MV-4-11 (cell line): ENCODE measurements at regions not wholly inside any gene's neighbourhood (a gene's known extent, or its start where the extent isn't known, plus 50 kb on each side); places are given as distances from the start of the nearest gene placed in this dataset.

Experiments
- DNase-seq: peaks from one replicate; lab custom pipeline; 2025; lab: John Stamatoyannopoulos, UW

GRCh38 chr16:85541980-85542900 is 70.9 kb upstream of the GSE1 start:
- DNase-seq, result no peak

DNA sequence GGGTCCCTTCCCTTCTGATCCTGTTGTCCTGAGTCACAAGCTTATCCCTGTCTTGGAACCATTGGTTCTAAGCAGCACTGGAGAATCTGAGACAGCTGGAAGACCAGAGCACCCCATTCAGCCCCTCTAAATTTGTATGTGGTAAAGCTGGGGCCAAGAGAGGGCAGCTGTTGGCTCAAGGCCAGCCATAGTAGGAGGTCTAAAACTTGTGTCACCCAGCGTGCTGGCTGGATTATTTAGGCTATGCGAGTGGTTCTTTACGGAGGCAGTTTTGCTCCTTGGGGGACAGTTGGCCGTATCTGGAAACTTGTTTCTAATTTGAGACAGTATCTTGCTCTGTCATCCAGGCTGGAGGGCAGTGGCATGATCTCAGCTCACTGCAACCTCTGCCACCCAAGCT is 69.6 kb upstream of the GSE1 start:
- DNase-seq, result peak; percentile 18

DNA sequence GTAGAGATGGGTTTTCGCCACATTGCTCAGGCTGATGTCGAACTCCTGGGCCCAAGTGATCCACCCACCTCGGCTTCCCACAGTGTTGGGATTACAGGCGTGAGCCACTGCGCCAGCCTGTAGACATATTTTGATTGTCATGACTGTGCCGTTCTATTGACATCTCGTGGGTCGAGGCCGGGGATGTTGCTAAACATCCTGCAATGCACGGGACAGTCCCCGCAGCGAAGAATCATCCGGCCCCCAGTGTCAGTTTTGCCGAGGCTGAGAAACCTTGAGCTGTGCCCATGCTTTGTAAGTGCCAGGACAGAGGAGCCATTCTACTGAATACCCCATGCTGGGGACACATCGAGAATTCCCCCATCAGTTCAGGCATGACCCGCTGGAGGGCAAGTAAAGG is 69.1 kb upstream of the GSE1 start:
- no peak for DNase-seq

- DNase-seq, result no peak
These were observed 68.5 kb upstream of the GSE1 start for GRCh38 chr16:85544668-85545067.

GRCh38 chr16:85545227-85545818 is 67.8 kb upstream of the GSE1 start:
- no peak for DNase-seq

DNA sequence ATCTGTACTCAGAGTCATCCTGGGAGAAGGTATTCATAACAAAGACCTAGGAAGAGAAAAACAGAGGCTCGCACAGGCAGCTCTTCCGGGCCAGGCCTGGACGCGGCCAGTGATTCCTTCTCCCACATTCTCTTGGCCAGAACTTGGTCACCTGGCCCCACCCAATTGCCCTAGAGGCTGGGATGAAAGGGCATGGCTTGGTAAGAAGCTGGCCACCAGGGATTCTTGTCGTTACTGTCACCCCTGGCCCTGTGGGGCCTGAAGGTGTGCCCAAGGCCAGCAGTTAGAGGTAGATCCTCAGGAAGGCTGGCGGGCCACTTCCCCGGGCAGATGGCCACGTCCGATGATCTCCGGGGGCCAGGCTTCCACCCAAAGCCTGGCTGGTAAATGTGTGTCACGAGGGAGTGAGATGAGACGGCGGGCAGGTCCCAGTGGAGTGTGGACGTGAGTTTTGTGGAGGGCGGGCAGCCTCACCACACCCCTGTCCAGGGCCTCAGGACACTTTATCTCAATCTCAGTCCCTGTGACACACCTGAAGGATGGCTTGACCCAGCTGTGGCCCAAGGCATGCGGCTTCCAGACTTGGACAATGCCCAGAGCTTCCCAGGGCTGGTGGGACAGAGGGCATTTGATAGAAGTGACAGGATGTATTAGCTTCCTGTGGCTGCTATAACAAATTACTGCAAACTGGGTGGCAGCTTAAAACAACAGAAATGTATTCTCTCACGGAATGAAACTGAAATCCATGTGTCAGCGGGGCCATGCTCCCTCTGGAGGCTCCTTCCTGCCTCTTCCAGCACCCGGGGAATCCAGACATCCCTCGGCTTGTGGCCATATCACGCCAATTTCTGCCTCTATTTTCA is 66.3 kb upstream of the GSE1 start:
- no peak for DNase-seq

DNA sequence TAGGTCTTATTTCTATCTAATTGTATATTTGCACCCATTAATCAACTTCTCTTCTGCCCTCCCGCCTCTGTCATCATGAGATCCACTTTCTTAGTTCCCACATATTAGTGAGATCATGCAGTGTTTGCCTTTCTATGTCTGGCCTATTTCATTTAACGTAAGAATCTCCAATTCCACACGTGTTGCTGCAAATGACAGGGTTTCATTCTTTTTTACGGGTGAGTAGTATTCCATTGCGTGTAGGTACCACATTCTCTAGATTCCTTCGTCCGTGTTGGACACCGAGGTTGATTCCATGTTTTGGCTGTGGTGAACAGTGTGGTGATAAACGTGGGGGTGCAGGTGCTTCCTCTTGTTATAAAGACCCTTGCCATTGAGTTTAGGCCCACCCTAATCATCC is 64.7 kb upstream of the GSE1 start:
- no peak for DNase-seq

DNA sequence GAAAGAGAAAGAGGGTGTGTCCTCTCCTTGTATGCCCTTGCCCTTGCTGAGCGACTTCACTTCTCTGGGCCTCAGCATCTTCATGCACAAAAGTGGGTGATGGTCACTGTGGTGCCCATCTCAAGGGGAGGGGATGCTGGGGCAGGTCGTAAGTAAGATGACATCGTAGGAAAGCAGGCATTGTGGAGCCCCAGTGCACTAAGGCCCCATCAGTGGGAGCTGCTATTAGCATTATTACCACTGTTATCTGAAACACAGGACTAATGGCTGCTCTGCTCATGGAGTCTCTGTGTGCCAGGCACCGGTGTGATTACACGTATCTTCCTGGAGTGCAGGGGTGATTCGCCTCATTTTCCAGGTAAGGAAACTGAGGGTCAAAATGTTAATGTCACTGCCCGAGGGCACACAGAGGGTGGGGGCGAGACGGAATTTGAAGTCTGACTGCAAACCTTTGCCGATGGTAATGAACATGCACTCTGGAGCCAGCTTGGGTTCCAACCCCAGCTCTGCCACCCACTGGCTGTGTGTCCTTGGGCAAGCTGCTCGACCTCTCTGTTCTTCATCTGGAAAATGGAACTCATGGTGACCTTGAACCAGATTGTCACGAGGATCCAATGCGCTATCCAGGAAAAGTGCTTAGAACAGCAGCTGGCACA is 63.2 kb upstream of the GSE1 start:
- DNase-seq, result no peak

- no peak for DNase-seq
These were observed 62.7 kb upstream of the GSE1 start for GRCh38 chr16:85550422-85550864.

- no peak for DNase-seq
These were observed 61.9 kb upstream of the GSE1 start for GRCh38 chr16:85550953-85551924.

DNA sequence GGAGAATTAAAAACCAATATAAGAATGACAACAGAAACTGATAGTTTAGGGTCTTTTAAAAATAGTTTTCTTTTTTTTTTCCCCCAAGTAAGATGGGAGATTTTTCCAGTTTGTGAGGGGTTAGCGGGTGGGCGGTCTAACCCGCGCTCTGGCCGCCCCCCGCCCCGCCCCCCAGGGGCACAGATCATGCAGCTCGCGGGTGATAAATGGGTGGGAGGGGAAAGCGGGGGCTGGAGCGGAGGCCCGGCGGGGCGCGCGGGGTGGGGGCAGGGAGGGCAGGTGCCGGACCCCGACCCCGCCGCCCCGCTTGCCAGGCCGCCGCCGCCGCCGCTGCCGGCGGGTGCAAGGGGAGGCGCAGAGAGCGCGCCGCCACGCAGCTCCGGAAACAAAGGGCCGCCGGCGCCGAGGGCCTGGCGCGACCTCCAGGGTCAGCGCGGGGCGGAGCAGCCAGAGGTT is 60.1 kb upstream of the GSE1 start:
- no peak for DNase-seq

DNA sequence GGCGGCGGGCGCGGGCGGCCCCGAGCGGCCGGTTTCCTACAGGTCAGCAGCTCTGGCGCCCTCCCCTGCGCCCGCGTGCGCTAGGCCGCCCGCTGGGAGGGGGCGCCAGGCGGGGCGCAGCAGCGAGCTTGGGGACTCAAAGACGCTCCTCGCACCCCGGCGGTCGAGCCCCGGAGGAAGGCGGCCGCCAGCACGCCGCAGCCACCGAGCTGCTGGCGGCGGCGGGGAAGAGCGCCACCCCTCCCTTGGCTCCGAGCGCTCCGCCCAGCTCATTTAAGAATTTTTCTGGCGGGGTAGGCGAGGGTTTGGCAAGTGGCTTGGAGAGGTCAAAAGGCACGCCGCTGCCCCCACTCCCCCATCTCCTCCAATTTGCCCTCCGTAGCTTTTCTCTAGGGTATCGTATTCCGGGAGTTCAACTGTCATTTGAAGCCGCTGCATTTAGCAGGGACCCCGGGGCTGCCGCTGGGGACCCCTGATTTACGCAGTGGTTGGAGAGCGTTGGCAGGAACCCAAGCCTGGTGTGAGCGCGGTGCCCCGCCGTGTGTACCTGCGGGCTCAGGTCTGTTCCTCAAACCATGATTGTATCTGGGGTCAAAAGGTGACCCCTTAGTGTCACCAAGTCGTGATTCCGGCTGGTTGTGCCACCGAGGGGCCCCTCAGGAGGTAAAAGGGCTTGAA is 59.5 kb upstream of the GSE1 start:
- peak; percentile 80 for DNase-seq

- DNase-seq, result peak; percentile 94
These were observed 58.8 kb upstream of the GSE1 start for GRCh38 chr16:85554114-85554888.

GRCh38 chr16:85554889-85555718 is 58.0 kb upstream of the GSE1 start:
- peak; percentile 60 for DNase-seq

- no peak for DNase-seq
These were observed 57.2 kb upstream of the GSE1 start for GRCh38 chr16:85555719-85556455.

GRCh38 chr16:85556456-85557082 is 56.6 kb upstream of the GSE1 start:
- DNase-seq, result peak; percentile 66
